Ishikawa (cell line): ENCODE measurements at regions not wholly inside any gene's neighbourhood (a gene's known extent, or its start where the extent isn't known, plus 50 kb on each side); places are given as distances from the start of the nearest gene placed in this dataset.

Experiments used
- CEBPB ChIP-seq: IDR thresholded peaks from 2 replicates; pipeline ENCODE4 v1.6.1; 2012
- CREB1 ChIP-seq: IDR thresholded peaks from 2 replicates; pipeline ENCODE4 v1.6.1; 2012; ENCODE audit warnings: low read depth
- EGR1 ChIP-seq: IDR thresholded peaks from 2 replicates; pipeline ENCODE4 v1.6.1; 2012
- EP300 ChIP-seq: IDR thresholded peaks from 2 replicates; pipeline ENCODE4 v1.6.1; 2012; ENCODE audit warnings: borderline replicate concordance
- FOXM1 ChIP-seq: IDR thresholded peaks from 2 replicates; pipeline ENCODE4 v1.6.1; 2012; ENCODE audit warnings: low read depth, borderline replicate concordance
- NFIC ChIP-seq: IDR thresholded peaks from 2 replicates; pipeline ENCODE4 v1.6.1; 2012
- RAD21 ChIP-seq: IDR thresholded peaks from 2 replicates; pipeline ENCODE4 v1.6.1; 2012; ENCODE audit warnings: low read depth
- TAF1 ChIP-seq: IDR thresholded peaks from 2 replicates; pipeline ENCODE4 v1.6.1; 2012; ENCODE audit warnings: low read depth, mild to moderate bottlenecking
- TCF12 ChIP-seq: IDR thresholded peaks from 2 replicates; pipeline ENCODE4 v1.6.1; 2012; ENCODE audit warnings: low read depth
- TEAD4 ChIP-seq: IDR thresholded peaks from 2 replicates; pipeline ENCODE4 v1.6.1; 2012
- YY1 ChIP-seq: IDR thresholded peaks from 2 replicates; pipeline ENCODE4 v1.6.1; 2012; ENCODE audit warnings: low read depth
- ZBTB7A ChIP-seq: IDR thresholded peaks from 2 replicates; pipeline ENCODE4 v1.6.1; 2012; ENCODE audit warnings: low read depth
- TF ChIP-seq, protein P1 (sequence below): IDR thresholded peaks from 2 replicates; pipeline ENCODE4 v1.6.1; 2012
- TF ChIP-seq, protein P2 (sequence below): IDR thresholded peaks from 2 replicates; pipeline ENCODE4 v1.6.1; 2012
- TF ChIP-seq, protein P3 (sequence below): IDR thresholded peaks from 2 replicates; pipeline ENCODE4 v1.6.1; 2012; ENCODE audit warnings: low read depth, mild to moderate bottlenecking

DNA sequence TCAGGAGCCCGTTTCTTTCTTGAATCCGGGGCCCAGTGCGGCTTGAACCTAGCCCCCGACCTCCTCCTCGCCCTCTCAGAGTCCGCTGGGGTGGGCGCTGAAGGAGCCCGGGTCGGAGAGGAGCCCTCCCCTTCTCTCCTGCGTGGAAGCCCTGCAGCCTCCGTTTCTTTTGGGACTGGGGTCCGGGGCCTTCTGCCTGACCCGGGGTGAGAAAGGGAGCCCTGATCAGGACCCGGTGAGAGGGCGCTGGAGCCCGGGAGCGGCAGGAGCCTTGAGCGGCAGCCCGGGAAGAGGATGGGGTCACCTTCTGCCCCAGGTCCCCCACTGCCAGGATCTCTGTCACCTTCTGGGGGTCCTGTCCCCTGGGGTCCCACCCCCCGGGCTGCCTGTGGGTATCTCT, 162.3 kb downstream of the ZNF33B start:
- TF ChIP-seq TCF12 (no peak), EP300 (no peak), TAF1 (no peak), ZBTB7A (no peak), RAD21 (no peak)

DNA sequence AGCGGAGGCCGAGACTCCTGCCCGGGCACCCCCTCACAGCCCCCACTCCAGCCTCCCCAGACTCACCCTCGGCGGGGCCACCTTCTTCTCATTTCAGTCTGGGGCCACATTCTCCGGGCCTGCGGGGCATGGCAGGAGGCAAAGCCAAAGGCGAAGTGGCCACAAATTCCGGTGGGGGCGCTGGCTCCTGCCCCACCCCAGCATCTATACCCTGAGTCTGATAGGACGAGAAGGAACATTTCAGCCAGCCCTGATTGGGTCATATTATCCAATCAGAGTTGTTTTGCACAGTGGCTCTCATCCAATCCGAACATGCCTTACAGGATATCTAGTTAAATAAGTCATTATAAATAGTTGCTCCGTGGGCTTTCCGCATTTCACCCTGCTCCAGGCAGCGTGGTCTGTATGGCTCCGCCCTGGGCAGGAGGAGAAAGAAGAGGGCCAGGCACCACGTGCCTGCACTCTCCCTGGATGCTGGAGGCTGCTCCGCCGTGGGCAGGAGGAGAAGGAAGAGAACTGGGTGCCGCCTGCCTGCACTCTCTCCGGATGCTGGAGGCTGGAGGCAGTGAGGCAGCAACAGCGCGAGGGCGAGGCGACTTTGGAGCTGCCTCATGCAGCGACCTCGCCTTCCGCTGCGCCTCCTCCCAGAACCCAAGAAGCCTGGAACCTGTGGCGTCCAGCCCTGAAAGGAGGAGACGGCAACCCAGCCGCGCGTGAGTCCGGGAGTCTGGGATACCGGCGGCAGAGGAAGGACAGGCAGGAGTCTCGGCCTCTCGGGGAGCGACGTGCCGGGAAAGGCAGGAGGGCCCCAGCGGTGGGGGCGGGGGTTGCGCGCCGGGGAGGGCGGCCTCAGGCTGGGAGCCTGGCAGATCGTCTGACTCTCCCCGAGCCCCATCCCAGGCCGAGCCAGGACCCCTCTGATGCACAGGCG, 162.9 kb downstream of the ZNF33B start:
- TF ChIP-seq, protein P1, sequence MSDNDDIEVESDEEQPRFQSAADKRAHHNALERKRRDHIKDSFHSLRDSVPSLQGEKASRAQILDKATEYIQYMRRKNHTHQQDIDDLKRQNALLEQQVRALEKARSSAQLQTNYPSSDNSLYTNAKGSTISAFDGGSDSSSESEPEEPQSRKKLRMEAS: peak; percentile 76
- TF ChIP-seq, protein P2, sequence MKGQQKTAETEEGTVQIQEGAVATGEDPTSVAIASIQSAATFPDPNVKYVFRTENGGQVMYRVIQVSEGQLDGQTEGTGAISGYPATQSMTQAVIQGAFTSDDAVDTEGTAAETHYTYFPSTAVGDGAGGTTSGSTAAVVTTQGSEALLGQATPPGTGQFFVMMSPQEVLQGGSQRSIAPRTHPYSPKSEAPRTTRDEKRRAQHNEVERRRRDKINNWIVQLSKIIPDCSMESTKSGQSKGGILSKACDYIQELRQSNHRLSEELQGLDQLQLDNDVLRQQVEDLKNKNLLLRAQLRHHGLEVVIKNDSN: peak; percentile 43; the same call in 1 of the 2 replicates
- TF ChIP-seq EP300: no peak

DNA sequence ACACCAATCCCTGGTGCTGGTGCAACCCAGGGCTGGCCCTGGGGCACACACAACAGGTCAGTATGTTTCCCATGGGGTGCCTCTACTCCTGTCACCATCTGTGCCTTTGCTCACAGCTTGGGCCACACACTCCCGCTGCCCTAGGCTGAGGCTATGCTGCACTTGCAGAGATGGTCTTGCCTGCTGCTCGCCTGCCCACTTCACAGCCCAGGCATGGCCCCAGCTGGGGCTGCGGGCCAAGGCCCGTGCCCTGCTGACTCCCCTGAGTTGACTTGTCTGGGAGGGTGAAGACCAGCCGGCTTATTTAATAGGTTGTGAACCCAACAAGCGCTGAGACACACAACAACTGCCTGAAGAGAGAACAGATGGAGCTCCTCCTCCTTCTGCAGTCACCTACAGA, 184.1 kb downstream of the ZNF33B start:
- no peak for TF ChIP-seq EP300
- no peak for TF ChIP-seq EGR1
- TF ChIP-seq RAD21: no peak
- TF ChIP-seq YY1: no peak
- no peak for TF ChIP-seq TAF1
- TF ChIP-seq, protein P1: no peak

DNA sequence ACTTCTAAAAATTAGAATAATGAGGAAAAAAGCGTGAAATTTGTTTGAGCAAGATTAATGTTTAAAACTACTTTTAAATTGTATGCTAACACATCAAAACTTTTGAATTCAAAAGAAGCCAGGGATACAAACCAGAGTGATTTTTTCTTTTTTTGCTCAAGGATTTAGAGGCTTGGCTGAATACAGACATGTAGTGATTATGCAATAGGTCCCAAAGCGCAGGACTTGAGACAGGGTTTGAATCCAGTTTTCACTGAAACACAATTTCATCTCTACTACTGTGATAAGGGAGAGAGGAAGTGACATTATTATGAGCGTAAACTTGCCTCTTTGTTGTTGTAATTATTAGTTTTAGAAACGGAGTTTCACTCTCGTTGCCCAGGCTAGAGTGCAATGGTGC, 207.3 kb downstream of the ZNF33B start:
- TF ChIP-seq TCF12 (no peak), TEAD4 (no peak), CREB1 (no peak), ZBTB7A (no peak), EP300 (no peak), CEBPB (peak; percentile 79), YY1 (no peak), EGR1 (no peak)

DNA sequence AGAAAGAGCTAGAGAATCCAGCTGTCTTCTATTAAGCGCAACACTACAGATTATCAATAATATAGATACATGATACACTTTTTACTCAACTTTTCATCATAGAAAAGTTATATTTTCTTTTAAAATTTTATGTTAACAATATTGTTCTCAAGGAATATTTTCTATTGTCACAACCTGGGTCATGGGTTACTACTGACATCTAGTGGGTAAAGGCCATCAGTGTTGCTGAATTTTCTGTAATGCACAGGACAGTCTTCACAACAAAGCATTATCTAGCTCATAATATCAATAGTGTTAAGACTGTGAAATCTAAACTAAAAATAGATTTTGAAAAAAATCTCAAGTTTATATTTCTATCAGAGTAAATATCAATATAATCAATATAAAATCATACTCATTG, 209.8 kb downstream of the ZNF33B start:
- TF ChIP-seq RAD21 (peak; percentile 53), FOXM1 (no peak)

DNA sequence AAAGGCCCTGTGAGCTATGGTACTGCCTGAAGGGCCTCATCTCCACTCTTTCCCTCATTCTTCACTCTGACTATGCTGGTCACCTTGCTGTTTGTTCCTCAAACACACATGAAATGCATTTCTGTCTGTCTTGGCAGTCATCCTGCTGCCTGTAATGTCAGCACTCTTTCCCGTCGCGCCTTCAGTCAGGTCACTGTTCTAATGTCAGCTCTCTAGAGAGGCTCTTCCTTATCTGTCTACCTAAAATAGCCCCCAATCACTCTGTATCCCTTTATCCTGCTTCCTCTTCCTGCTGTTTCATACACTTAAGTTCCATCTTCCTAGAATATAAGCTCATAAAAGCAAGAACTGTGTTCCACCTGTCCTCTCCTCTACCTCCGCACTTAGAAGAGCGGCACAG, 215.5 kb downstream of the ZNF33B start:
- TF ChIP-seq, protein P1: no peak
- TF ChIP-seq ZBTB7A (no peak), EP300 (no peak), TCF12 (no peak), CEBPB (no peak)
- TF ChIP-seq, protein P2: no peak

DNA sequence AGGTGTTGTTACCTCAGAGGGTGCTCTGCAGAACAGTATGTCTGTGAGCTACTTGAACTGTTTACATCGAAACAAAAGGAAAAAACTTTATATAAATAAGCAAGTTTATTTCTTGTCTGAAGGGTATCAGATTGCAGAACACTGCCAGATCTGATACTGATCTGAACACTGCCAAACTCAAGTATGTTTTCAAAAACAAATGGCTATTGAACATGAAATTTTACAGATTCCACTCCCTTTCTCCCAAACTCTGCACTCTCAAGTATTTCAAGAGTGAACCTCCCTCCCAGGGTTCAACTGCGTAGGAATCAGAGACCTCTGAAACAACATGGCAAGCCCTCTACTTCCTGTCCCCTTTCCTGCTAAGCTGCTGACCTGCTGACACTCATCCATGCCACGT, 216.6 kb downstream of the ZNF33B start:
- TF ChIP-seq RAD21: no peak
- TF ChIP-seq, protein P2: no peak
- no peak for TF ChIP-seq FOXM1
- no peak for TF ChIP-seq YY1
- no peak for TF ChIP-seq TCF12
- no peak for TF ChIP-seq TEAD4
- no peak for TF ChIP-seq CEBPB
- TF ChIP-seq CREB1: no peak
- TF ChIP-seq, protein P3, sequence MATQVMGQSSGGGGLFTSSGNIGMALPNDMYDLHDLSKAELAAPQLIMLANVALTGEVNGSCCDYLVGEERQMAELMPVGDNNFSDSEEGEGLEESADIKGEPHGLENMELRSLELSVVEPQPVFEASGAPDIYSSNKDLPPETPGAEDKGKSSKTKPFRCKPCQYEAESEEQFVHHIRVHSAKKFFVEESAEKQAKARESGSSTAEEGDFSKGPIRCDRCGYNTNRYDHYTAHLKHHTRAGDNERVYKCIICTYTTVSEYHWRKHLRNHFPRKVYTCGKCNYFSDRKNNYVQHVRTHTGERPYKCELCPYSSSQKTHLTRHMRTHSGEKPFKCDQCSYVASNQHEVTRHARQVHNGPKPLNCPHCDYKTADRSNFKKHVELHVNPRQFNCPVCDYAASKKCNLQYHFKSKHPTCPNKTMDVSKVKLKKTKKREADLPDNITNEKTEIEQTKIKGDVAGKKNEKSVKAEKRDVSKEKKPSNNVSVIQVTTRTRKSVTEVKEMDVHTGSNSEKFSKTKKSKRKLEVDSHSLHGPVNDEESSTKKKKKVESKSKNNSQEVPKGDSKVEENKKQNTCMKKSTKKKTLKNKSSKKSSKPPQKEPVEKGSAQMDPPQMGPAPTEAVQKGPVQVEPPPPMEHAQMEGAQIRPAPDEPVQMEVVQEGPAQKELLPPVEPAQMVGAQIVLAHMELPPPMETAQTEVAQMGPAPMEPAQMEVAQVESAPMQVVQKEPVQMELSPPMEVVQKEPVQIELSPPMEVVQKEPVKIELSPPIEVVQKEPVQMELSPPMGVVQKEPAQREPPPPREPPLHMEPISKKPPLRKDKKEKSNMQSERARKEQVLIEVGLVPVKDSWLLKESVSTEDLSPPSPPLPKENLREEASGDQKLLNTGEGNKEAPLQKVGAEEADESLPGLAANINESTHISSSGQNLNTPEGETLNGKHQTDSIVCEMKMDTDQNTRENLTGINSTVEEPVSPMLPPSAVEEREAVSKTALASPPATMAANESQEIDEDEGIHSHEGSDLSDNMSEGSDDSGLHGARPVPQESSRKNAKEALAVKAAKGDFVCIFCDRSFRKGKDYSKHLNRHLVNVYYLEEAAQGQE: no peak
- TF ChIP-seq EGR1: no peak
- no peak for TF ChIP-seq TAF1
- TF ChIP-seq EP300: no peak
- TF ChIP-seq NFIC: no peak
